ENCODE measurements at regions not wholly inside any gene's neighbourhood (a gene's known extent, or its start where the extent isn't known, plus 50 kb on each side); places are given as distances from the start of the nearest gene placed in this dataset.

GRCh38 chr7:26959290-26959689 lies 94.9 kb upstream of the SKAP2 start:
- ChIA-PET POLR2A (interaction anchor here (1.0 kb wide), 1 partner anchor 10 kb away, joined by 3 read pairs; no protein-coding TSS in a partner anchor), CTCF (no interaction called here)
- peaks cover 5% of the 10 kb centered on the region for H3K4me1 Mint-ChIP-seq
- no peaks in the 10 kb centered on the region for H3K9me3 Mint-ChIP-seq
- H3K27me3 Mint-ChIP-seq (ENCODE audit: low read depth) = no peaks in the 10 kb centered on the region
- H3K27ac Mint-ChIP-seq = no peak overlapping the region
- no peak overlapping the region for H3K4me3 Mint-ChIP-seq
- no peak for ATAC-seq
- TF ChIP-seq NFE2L1 (CRISPR knock-in tag; IDR thresholded peaks at IDR 0.05) (no peak), ZNF532 (CRISPR knock-in tag; IDR thresholded peaks at IDR 0.05; ENCODE audit: borderline replicate concordance) (no peak), ZNF317 (CRISPR knock-in tag; IDR thresholded peaks at IDR 0.05; ENCODE audit: borderline replicate concordance, low read depth) (no peak), E2F1 (CRISPR knock-in tag; IDR thresholded peaks at IDR 0.05) (no peak), JUN (CRISPR knock-in tag; IDR thresholded peaks at IDR 0.05) (no peak), ZNF232 (CRISPR knock-in tag; IDR thresholded peaks at IDR 0.05) (no peak), SOX15 (CRISPR knock-in tag; IDR thresholded peaks at IDR 0.05) (no peak), ZNF425 (CRISPR knock-in tag; conservative IDR thresholded peaks at IDR 0.05) (no peak)
- no peaks in the 10 kb centered on the region for H3K36me3 Mint-ChIP-seq
- DNase-seq (ENCODE audit: low spot score) = no peak

GRCh38 chr7:26958834-26959233 lies 94.4 kb upstream of the SKAP2 start:
- no peaks in the 10 kb centered on the region for H3K9me3 Mint-ChIP-seq
- H3K27me3 Mint-ChIP-seq (ENCODE audit: low read depth) = no peaks in the 10 kb centered on the region
- ATAC-seq (no peak), DNase-seq (ENCODE audit: low spot score) (no peak)
- POLR2A ChIA-PET = no interaction called here
- H3K4me1 Mint-ChIP-seq = peaks cover 5% of the 10 kb centered on the region
- no peaks in the 10 kb centered on the region for H3K36me3 Mint-ChIP-seq
- no peak overlapping the region for H3K27ac Mint-ChIP-seq
- H3K4me3 Mint-ChIP-seq = no peak overlapping the region
- CTCF ChIA-PET = no interaction called here
- TF ChIP-seq ZNF512 (CRISPR knock-in tag; IDR thresholded peaks at IDR 0.05; ENCODE audit: borderline replicate concordance) (no peak), CDX4 (CRISPR knock-in tag; IDR thresholded peaks at IDR 0.05; ENCODE audit: borderline replicate concordance) (no peak), STAT6 (CRISPR knock-in tag; conservative IDR thresholded peaks at IDR 0.05; ENCODE audit: low read depth) (no peak), ETV6 (CRISPR knock-in tag; IDR thresholded peaks at IDR 0.05) (no peak), ERG (CRISPR knock-in tag; IDR thresholded peaks at IDR 0.05) (no peak), AR (CRISPR knock-in tag; IDR thresholded peaks at IDR 0.05) (no peak)
